RCC 7860 (cell line): ENCODE measurements at regions not wholly inside any gene's neighbourhood (a gene's known extent, or its start where the extent isn't known, plus 50 kb on each side); places are given as distances from the start of the nearest gene placed in this dataset.

ENCODE experiments used
- DNase-seq: peaks from one replicate; pipeline ENCODE4 v3.0.0-alpha.2; 2015; ENCODE audit warnings: low spot score
- FAIRE-seq: peaks from 2 replicates; lab custom pipeline; 2012; peaks lifted over from hg19 to GRCh38; lab: Jason Lieb, UNC

DNA sequence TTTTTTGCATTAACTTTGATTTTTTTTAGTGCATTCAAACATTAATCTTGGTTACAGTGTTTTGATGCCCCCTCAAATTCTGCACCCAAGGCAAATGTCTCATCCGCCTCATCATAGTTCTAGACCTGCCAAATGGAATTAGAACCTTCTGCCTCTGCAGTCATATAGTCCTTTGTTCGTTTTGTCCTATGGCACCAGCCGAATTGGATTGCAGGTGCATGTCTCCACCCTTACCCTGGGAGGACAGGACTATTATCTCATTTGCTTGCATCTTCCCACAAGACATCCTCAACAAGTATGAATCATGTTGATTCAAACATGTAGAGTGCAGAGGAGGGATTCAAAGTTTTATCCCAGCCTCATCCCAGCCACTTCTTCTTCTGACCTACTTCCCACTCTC, 579.1 kb downstream of the VRK1 start:
- no peak for DNase-seq
- no peak for FAIRE-seq

- FAIRE-seq (no peak), DNase-seq (no peak)
Observed at GRCh38 chr14:97377550-97377949, 580.4 kb downstream of the VRK1 start.

DNA sequence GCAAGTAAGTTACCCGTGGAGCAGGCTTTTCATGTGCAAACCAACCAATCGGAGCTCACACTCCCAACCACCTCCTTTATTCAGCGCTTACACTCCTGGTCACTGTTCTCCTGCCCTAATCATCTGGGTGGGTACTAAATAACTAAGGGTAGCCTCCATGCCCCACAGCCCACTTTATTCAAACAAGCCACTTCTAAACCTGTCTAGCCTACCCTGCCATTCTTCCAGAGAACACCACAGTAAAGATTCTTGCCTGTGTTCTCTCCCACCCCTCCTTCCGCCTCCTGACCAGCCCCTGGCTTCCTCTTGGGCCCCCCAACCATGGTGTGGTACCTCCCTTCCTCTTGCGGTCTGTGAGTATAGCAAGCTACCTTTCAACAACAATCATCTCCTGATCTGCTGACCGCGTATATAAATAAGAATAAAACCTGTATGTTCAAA, 581.9 kb downstream of the VRK1 start:
- DNase-seq (no peak), FAIRE-seq (no peak)

GRCh38 chr14:97380539-97380941, 583.4 kb downstream of the VRK1 start:
- DNase-seq (peak; percentile 18), FAIRE-seq (no peak)

DNA sequence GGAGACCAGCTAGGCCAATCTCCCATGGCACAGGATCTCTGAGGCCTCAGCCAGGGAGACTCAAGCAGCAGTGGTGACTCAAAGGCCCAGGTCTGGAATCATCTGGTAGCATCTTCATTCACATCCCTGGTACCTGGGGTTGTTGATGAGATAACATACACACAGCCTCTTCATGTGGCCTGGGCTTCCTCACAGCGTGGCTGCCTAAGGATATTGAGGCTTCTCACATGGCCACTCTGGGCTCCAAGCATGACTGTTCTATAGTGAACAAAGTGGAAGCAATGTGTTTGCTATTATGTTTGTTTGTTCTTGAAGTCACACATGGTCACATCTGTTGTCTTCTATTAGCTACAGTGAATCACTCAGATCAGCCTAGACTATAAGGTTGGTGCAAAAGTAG, 584.1 kb downstream of the VRK1 start:
- FAIRE-seq, result no peak
- DNase-seq, result no peak

GRCh38 chr14:97382616-97383226, 585.5 kb downstream of the VRK1 start:
- no peak for FAIRE-seq
- DNase-seq, result no peak

DNA sequence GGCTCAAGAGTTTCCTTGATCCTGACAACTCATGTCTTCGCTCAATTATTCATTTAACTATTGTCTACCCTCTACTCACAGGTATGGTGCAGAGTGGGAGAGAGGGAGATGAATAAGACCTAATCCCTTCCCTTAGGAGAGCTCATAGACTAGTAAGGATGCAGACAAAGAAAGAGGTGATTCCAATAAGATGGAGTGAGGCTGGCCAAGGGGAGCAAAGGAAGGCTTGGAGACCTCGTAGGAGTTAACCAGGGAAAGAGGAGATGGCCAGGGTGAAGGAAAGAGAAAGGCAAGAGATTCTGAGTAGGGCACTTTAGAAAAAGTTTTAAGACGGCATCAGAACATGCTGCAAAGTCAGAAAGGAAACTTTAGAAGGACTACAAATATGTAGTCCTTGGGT, 588.5 kb downstream of the VRK1 start:
- FAIRE-seq (no peak), DNase-seq (no peak)

GRCh38 chr14:97387252-97387874, 590.2 kb downstream of the VRK1 start:
- FAIRE-seq (no peak), DNase-seq (no peak)

DNA sequence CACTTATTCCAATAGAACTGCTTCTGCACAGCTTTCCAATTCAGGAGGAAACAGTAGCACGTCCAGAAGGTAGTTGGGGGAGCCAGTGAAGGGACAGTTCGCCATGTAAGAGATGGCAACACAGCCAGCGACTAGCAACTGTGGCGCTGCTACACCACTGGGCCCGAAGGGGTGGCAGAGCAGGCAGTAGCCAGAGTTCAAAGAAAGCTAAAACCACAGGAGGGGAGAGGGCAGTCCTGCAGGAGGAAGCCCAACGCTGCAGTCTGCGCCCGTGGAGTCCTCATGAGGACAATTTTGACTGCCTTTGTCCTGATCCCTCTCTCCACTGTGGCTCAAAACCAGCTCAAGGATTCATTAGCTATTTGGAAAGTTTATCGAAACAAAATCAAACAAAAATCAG, 591.2 kb downstream of the VRK1 start:
- no peak for DNase-seq
- FAIRE-seq, result no peak

DNA sequence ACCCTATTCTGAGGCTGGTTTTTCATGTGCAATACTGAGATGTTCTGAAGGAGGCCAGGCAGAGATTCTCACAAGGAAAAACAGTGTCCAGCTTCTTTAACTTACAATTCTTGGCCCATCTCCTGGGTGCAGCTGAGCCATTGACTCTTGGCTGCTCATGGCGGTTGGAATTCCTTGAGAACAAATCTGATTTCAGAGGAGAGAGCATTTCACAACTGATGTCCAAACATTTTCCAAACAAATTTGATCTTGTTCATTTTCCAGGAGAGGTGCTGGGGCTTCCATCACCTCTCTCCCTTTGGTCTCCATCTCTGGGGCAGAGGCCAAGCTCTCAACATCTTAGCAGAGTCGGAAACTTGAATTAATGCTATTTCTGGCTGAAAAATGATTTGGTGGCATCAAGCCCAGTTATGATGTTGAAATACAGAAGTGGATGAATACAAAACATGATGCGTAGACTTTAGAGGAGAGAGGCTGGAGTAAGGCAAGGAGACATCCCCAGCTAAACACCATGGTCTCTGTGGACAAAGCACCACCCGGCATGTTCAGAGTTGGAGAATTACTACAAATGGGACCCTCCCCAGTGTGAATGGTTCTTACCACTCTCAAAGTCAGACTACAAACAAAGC, 593.0 kb downstream of the VRK1 start:
- FAIRE-seq, result no peak
- no peak for DNase-seq

DNA sequence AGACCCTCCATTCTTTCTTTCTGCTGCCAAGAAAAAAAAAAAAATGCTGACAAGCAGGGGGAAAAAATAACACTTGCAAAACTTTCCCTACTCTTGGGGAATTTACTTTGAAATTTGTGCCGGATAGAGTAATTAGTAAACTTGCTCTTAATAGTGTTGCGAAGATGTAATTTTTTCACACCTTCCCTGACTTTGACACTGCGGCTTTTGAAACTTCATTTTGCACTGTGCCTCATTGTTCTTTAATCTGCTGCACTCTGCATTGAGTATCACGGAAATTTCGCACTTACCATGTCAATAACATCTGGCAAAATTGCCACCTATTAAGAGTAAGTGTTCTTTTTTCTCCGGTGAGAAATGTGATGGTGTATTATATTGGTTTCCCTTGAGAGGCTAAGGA, 596.1 kb downstream of the VRK1 start:
- no peak for DNase-seq
- FAIRE-seq, result no peak

DNA sequence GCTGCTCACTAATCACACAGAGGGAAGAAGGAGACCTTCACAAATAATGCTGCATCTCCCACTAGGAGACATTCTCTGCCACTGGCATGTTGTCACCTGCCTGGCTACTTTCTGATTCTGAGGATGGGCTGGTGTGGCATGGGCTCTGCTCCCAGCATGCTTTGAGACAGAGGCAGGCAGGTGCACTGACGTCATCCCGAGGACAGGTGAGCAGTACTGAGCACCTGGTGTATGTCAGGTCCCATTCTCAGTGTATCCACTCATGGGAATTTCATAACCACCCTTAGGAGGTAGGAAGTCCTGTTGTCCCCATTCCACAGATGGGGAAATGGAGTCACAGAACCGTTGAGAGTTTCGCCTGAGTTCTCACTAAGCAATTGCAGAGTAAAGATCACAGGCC, 597.9 kb downstream of the VRK1 start:
- no peak for FAIRE-seq
- DNase-seq, result no peak

DNA sequence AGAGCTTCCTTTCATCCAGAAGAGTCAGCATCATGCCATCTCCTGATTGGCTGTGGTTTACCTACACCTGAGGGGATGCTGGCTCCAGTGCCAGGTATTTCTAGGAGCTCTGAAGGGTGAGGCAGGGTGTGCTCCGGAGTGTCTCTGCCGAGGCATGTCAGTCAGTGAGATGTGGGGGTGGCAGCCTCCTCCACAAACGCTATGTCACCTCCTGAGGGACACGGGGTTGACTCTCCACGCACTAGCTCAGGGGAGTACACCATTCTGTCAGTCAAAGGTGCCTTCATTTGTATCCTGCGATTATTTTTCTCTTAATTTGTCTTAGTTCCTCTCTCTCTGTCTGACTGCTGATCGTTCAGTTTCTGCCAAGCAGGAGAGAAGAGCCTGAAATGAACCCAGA, 604.5 kb downstream of the VRK1 start:
- FAIRE-seq (no peak), DNase-seq (no peak)

GRCh38 chr14:97402279-97402678, 605.1 kb downstream of the VRK1 start:
- FAIRE-seq (no peak), DNase-seq (no peak)

DNA sequence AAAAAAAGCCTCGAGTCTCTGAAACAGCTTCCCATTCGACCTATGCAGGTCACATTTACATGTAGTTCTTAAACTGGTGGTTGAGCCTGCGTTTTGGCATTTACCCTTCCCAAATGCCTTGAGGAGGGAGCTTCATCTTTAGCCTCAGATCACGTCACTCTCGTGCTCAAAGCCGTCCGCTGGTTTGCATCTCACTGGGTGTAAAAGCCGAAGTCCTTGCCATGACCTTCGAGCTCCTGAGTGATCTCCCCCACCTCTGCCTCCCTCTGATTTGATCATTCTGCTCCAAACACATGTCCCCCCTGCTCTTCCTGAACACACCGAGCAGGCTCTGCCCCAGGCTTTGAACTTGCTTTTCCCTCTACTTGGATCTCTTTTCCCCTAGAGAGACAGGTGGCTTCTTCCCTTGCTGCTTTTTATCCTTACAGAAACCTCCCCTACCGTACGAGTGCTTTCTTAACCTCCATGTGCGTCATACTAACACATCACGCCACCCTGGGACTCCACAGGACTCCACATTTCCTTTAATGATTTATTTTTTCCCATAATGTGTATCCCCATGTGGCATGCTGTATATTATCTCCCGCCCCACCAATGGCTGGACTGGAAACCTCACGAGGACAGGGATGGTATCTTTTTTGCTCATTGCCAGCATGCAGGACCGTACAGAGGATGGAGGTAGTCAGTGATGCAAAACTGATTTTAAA, 610.7 kb downstream of the VRK1 start:
- DNase-seq, result no peak
- FAIRE-seq, result no peak

DNA sequence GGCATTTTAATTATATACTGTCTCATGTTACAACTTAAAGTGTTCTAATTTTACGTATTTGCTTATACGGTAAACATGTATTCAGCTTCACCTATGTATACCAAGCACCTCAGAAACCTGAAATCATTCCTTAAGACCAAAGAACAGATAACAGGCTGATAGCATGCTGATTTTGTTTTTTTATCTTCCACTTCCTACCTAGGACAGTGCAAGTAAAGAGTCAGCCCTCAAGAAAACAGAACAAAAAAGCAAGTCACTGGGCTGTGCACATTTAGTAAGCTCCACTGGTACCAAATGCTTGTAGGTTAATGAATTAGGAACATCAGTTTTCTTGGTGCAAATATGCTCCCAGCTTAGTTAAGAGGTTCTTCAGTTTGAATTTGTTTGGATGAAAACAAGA, 611.3 kb downstream of the VRK1 start:
- DNase-seq (no peak), FAIRE-seq (no peak)

DNA sequence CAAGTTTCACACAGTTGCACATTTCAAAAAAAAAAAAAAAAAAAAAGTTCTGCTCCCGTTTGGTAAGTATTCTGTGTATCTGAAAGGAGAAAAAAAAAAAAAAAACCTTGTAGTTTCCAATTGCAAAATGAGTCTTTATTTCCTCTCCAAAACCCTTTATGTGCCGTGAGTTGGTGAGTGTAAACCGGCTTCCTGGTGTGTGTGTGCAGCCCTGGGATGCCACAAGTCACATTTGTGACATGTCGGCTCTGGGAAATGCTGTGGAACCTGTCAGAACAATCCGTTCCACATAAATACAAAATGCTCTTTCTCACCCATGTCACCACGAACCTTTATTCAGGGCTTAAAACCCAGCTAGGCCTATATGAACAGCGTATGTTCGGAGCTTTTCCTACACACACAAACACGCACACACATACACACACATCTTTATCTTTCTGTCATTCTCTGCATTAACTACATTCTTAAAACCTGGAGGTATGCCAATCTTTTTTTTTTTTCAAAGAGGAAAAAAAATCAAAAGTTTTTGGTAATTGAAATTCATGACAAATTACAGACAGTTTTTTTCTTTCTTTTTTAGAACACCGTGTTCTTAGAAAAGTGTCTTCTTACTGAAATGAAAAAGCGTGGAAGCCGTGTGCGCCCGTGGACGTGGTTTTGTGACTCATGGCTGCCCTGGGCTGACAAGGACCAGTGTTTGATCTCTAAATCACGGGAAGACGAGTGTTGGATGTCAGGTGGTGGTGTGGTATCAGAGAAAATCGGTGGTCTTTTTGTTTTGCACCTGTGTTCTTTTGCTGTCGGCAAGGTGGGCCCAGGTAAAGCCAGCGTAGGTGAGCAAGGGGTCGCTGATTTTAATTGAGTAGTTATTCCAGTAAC, 612.0 kb downstream of the VRK1 start:
- FAIRE-seq, result no peak

GRCh38 chr14:97410667-97411620, 613.8 kb downstream of the VRK1 start:
- no peak for DNase-seq
- no peak for FAIRE-seq

More for the DNA sequence above, 612.0 kb downstream of the VRK1 start:
- DNase-seq, result no peak

DNA sequence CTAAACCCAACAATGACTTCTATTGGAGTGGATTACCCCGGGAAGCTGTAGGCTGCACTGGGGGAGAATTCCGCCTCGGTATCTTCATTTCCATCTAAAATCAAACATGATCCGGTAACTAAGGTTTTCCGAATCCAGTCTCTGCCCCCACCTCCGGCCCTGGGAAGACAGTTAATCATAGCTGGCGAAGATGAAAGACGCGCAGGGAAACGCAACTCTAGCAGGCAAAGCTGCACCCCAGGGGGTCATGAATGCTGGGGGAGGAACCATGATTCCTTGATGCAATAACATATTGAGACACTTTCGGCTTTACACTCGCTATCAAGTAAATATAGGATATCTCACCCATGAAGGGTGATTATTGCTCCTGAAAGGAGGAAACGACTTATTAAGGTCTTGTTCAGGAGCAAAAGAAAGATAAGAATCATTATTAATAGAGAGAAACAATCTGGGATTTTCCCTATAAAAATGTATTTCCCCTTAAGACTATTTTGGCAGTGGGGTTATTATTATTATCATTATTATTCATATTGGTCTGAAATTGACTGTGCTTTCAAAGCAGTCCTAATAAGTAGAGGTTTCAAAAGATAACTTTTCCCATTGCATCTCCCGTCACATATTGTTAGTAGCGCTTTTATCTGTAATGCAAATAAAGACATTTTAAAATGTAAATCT, 614.9 kb downstream of the VRK1 start:
- FAIRE-seq (no peak), DNase-seq (no peak)
